HCT116 (cell line): ENCODE measurements at regions not wholly inside any gene's neighbourhood (a gene's known extent, or its start where the extent isn't known, plus 50 kb on each side); places are given as distances from the start of the nearest gene placed in this dataset.

Experiments used
- EGR1 ChIP-seq: IDR thresholded peaks from 2 replicates; pipeline ENCODE4 v1.6.1; 2012; ENCODE audit warnings: low read depth
- ELF1 ChIP-seq: IDR thresholded peaks from 2 replicates; pipeline ENCODE4 v1.6.1; 2012; ENCODE audit warnings: low read depth, borderline replicate concordance
- EZH2 ChIP-seq: fragments of 200-600 bp; sonication (generic); IDR thresholded peaks from 2 replicates; pipeline ENCODE4 v1.6.1; 2017; ENCODE audit warnings: antibody characterized with exemption, mixed run types
- EZH2phosphoT487 ChIP-seq: fragments of 200-600 bp; IDR thresholded peaks from 2 replicates; pipeline ENCODE4 v1.6.1; 2018; ENCODE audit warnings: antibody characterized with exemption, borderline replicate concordance
- POLR2A ChIP-seq: IDR thresholded peaks from 2 replicates; pipeline ENCODE4 v1.7.0; 2011; ENCODE audit warnings: borderline replicate concordance; ENCODE audit not compliant: insufficient read depth, insufficient read length; ENCODE audit errors: extremely low read depth
- POLR2AphosphoS5 ChIP-seq: IDR thresholded peaks from 2 replicates; pipeline ENCODE4 v1.6.1; 2011; ENCODE audit warnings: mild to moderate bottlenecking, low read depth, low read length, moderate library complexity
- RAD21 ChIP-seq: IDR thresholded peaks from 2 replicates; pipeline ENCODE4 v1.6.1; 2012; ENCODE audit warnings: low read depth, mild to moderate bottlenecking
- SP1 ChIP-seq: IDR thresholded peaks from 2 replicates; pipeline ENCODE4 v1.6.1; 2012; ENCODE audit warnings: low read depth
- SRF ChIP-seq: IDR thresholded peaks from 2 replicates; pipeline ENCODE4 v1.6.1; 2012; ENCODE audit warnings: low read depth
- ZFX ChIP-seq: fragments of 450-650 bp; IDR thresholded peaks from 2 replicates; pipeline ENCODE4 v1.6.1; 2017
- TF ChIP-seq, protein P1 (sequence below), 3 experiments: fragments of 200-600 bp in 1 of 3; sonication (generic) in 1 of 3; IDR thresholded peaks in 2 of 3; conservative IDR thresholded peaks in 1 of 3; 2 replicates each; pipeline ENCODE4 v1.5.1; 2012 to 2017; ENCODE audit warnings: low read depth in 2 of 3, low read length in 2 of 3, antibody characterized with exemption in 1 of 3, borderline replicate concordance in 1 of 3, control low read depth in 1 of 3, mild to moderate bottlenecking in 1 of 3, mixed read lengths in 1 of 3, mixed run types in 1 of 3, moderate library complexity in 1 of 3; ENCODE audit not compliant: insufficient read depth in 1 of 3
- TF ChIP-seq, protein P2 (sequence below): IDR thresholded peaks from 2 replicates; pipeline ENCODE4 v1.6.1; 2012
- TF ChIP-seq, protein P3 (sequence below): IDR thresholded peaks from 2 replicates; pipeline ENCODE4 v1.6.1; 2011; ENCODE audit warnings: mild to moderate bottlenecking, low read length, moderate library complexity; ENCODE audit not compliant: insufficient replicate concordance; ENCODE audit errors: extremely low read depth

DNA sequence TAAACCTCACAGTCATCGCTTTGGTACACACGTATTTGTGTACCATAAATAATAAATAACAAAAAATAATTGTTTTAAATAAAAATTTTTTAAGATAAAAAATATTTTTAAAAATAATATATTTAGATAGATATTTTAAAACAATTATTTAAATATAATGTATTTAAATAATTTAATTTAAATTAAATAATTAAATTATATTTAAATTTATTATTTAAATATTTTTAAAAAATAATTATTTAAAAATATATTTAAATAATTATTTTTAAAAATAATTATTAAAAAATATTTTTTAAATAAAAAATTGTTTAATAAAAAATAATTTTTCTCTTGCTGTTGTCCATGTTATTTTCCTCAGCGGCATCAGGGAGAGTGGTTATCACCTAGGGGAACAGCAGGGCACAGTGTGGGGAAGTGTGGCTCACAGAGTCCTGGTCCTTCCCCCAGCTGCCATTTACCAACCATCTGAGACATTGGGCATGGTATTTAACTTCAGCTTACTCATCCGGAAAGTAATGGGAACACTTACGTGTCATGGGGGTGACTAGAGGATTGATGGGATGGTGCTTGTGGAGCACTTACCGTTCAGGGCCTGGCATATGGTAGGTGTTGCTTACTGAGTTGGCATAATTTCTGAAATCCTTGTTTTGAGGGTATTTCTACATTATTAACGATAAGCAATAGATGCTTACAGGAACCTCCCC, 92.9 kb upstream of the TSPAN2 start:
- TF ChIP-seq POLR2A (no peak), EZH2 (no peak), EZH2phosphoT487 (no peak), ELF1 (no peak), SP1 (no peak), POLR2AphosphoS5 (no peak), SRF (no peak), RAD21 (no peak), ZFX (no peak), EGR1 (no peak)
- TF ChIP-seq, protein P1, sequence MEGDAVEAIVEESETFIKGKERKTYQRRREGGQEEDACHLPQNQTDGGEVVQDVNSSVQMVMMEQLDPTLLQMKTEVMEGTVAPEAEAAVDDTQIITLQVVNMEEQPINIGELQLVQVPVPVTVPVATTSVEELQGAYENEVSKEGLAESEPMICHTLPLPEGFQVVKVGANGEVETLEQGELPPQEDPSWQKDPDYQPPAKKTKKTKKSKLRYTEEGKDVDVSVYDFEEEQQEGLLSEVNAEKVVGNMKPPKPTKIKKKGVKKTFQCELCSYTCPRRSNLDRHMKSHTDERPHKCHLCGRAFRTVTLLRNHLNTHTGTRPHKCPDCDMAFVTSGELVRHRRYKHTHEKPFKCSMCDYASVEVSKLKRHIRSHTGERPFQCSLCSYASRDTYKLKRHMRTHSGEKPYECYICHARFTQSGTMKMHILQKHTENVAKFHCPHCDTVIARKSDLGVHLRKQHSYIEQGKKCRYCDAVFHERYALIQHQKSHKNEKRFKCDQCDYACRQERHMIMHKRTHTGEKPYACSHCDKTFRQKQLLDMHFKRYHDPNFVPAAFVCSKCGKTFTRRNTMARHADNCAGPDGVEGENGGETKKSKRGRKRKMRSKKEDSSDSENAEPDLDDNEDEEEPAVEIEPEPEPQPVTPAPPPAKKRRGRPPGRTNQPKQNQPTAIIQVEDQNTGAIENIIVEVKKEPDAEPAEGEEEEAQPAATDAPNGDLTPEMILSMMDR (IDR thresholded peaks at IDR 0.05 in 2 of 3, conservative IDR thresholded peaks at IDR 0.05 in 1 of 3; ENCODE audit: borderline replicate concordance in 1 of 3, insufficient read depth in 1 of 3, low read depth in 2 of 3, low read length in 2 of 3): no peak
- TF ChIP-seq, protein P2, sequence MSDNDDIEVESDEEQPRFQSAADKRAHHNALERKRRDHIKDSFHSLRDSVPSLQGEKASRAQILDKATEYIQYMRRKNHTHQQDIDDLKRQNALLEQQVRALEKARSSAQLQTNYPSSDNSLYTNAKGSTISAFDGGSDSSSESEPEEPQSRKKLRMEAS: no peak
- TF ChIP-seq, protein P3, sequence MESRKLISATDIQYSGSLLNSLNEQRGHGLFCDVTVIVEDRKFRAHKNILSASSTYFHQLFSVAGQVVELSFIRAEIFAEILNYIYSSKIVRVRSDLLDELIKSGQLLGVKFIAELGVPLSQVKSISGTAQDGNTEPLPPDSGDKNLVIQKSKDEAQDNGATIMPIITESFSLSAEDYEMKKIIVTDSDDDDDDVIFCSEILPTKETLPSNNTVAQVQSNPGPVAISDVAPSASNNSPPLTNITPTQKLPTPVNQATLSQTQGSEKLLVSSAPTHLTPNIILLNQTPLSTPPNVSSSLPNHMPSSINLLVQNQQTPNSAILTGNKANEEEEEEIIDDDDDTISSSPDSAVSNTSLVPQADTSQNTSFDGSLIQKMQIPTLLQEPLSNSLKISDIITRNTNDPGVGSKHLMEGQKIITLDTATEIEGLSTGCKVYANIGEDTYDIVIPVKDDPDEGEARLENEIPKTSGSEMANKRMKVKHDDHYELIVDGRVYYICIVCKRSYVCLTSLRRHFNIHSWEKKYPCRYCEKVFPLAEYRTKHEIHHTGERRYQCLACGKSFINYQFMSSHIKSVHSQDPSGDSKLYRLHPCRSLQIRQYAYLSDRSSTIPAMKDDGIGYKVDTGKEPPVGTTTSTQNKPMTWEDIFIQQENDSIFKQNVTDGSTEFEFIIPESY: no peak
